HCT116 (cell line): ENCODE measurements at regions not wholly inside any gene's neighbourhood (a gene's known extent, or its start where the extent isn't known, plus 50 kb on each side); places are given as distances from the start of the nearest gene placed in this dataset.

ENCODE experiments used
- CTCF ChIP-seq, 3 experiments: fragments of 200-600 bp in 1 of 3; sonication (generic) in 1 of 3; IDR thresholded peaks in 2 of 3; conservative IDR thresholded peaks in 1 of 3; 2 replicates each; pipeline ENCODE4 v1.5.1; 2012 to 2017; ENCODE audit warnings: low read depth in 2 of 3, low read length in 2 of 3, antibody characterized with exemption in 1 of 3, borderline replicate concordance in 1 of 3, control low read depth in 1 of 3, mild to moderate bottlenecking in 1 of 3, mixed read lengths in 1 of 3, mixed run types in 1 of 3, moderate library complexity in 1 of 3; ENCODE audit not compliant: insufficient read depth in 1 of 3
- EZH2 ChIP-seq: fragments of 200-600 bp; sonication (generic); IDR thresholded peaks from 2 replicates; pipeline ENCODE4 v1.6.1; 2017; ENCODE audit warnings: antibody characterized with exemption, mixed run types
- RAD21 ChIP-seq: IDR thresholded peaks from 2 replicates; pipeline ENCODE4 v1.6.1; 2012; ENCODE audit warnings: low read depth, mild to moderate bottlenecking

- no peak for TF ChIP-seq EZH2
- TF ChIP-seq CTCF (IDR thresholded peaks at IDR 0.05 in 2 of 3, conservative IDR thresholded peaks at IDR 0.05 in 1 of 3; ENCODE audit: borderline replicate concordance in 1 of 3, insufficient read depth in 1 of 3, low read depth in 2 of 3, low read length in 2 of 3): no peak
- no peak for TF ChIP-seq RAD21
Measured at GRCh38 chr5:31049936-31050704, 143.4 kb upstream of the CDH6 start.
